A673 (cell line): ENCODE measurements at regions not wholly inside any gene's neighbourhood (a gene's known extent, or its start where the extent isn't known, plus 50 kb on each side); places are given as distances from the start of the nearest gene placed in this dataset.

ENCODE experiments used
- BruUV-seq: library from RNA; stranded (reverse); fragments of 400-500 nt; replicated peaks from 2 replicates; lab custom pipeline; 2021; lab: Mats Ljungman, UMichigan
- CTCF ChIA-PET: fragments of 300-600 bp; sonication (Branson Sonifier 250); formaldehyde crosslinking; loops from one replicate; lab custom pipeline; 2022; ENCODE audit warnings: antibody characterized with exemption; lab: Charles Lee
- POLR2A ChIA-PET: fragments of 300-600 bp; sonication (Branson Sonifier 250); formaldehyde crosslinking; loops from one replicate; lab custom pipeline; 2022; ENCODE audit warnings: antibody characterized with exemption; ENCODE audit not compliant: low non-redundant PET; lab: Charles Lee
- DNase-seq: peaks from one replicate; pipeline ENCODE4 v3.0.0-alpha.2; 2015; ENCODE audit warnings: low spot score
- H3K27ac ChIP-seq: fragments of 200-600 bp; sonication (generic); 2 replicates; pipeline ENCODE4 v1.5.1; 2016; ENCODE audit warnings: mixed run types, low read depth, mild to moderate bottlenecking, mixed read lengths, antibody characterized with exemption, low read length; ENCODE audit not compliant: poor library complexity, severe bottlenecking
- H3K27me3 ChIP-seq: fragments of 200-600 bp; sonication (generic); replicated peaks from 2 replicates; pipeline ENCODE4 v1.6.1; 2017; ENCODE audit warnings: mixed run types, low read depth, mild to moderate bottlenecking, mixed read lengths, antibody characterized with exemption, low read length; ENCODE audit not compliant: insufficient read depth, poor library complexity
- H3K36me3 ChIP-seq: fragments of 200-600 bp; sonication (generic); 2 replicates; pipeline ENCODE4 v1.6.1; 2016; ENCODE audit warnings: mixed run types, mild to moderate bottlenecking, mixed read lengths, antibody characterized with exemption, low read length; ENCODE audit not compliant: insufficient read depth, poor library complexity, severe bottlenecking
- H3K4me1 ChIP-seq: fragments of 200-600 bp; sonication (generic); 2 replicates; pipeline ENCODE4 v1.6.1; 2017; ENCODE audit warnings: mixed run types, mild to moderate bottlenecking, mixed read lengths, antibody characterized with exemption, low read length; ENCODE audit not compliant: insufficient read depth, poor library complexity, severe bottlenecking
- H3K4me3 ChIP-seq: fragments of 200-600 bp; sonication (generic); 2 replicates; pipeline ENCODE4 v1.5.1; 2016; ENCODE audit warnings: low read depth, mixed run types, mild to moderate bottlenecking, mixed read lengths, low read length; ENCODE audit not compliant: poor library complexity, severe bottlenecking
- H3K9me3 ChIP-seq: fragments of 200-600 bp; sonication (generic); 2 replicates; pipeline ENCODE4 v1.6.1; 2016; ENCODE audit warnings: mixed run types, low read depth, mild to moderate bottlenecking, mixed read lengths, antibody characterized with exemption, low read length; ENCODE audit not compliant: poor library complexity, severe bottlenecking
- CTCF ChIP-seq: fragments of 300-800, 200-600 bp; sonication (generic); conservative IDR thresholded peaks from 2 replicates; pipeline ENCODE4 v1.5.1; 2017; ENCODE audit warnings: low read depth, mild to moderate bottlenecking, antibody characterized with exemption, low read length, moderate library complexity, mixed read lengths
- EZH2 ChIP-seq: fragments of 200-600 bp; sonication (generic); IDR thresholded peaks from 2 replicates; pipeline ENCODE4 v1.6.1; 2017; ENCODE audit warnings: borderline replicate concordance, low read depth, mild to moderate bottlenecking, mixed read lengths, antibody characterized with exemption, low read length; ENCODE audit not compliant: poor library complexity, severe bottlenecking
- intact Hi-C: fragments of 100-400 bp; cut with micrococcal nuclease; formaldehyde crosslinking; loops from one replicate; pipeline ENCODE4 v1.10.0; 2022; ENCODE audit not compliant: unreplicated experiment

- Histone ChIP-seq H3K27ac (no peak overlapping the region), H3K36me3 (no peaks in the 10 kb centered on the region), H3K27me3 (no peaks in the 10 kb centered on the region), H3K9me3 (no peaks in the 10 kb centered on the region), H3K4me3 (no peak overlapping the region), H3K4me1 (no peaks in the 10 kb centered on the region)
- CTCF ChIA-PET = no interaction called here
- POLR2A ChIA-PET = no interaction called here
- TF ChIP-seq EZH2 = no peak
- no peak for TF ChIP-seq CTCF
- intact Hi-C loops = no loop called here
- no peak for DNase-seq
- BruUV-seq = no TSS peak
These were observed 255.8 kb downstream of the B3GLCT start for GRCh38 chr13:31455581-31455980.

DNA sequence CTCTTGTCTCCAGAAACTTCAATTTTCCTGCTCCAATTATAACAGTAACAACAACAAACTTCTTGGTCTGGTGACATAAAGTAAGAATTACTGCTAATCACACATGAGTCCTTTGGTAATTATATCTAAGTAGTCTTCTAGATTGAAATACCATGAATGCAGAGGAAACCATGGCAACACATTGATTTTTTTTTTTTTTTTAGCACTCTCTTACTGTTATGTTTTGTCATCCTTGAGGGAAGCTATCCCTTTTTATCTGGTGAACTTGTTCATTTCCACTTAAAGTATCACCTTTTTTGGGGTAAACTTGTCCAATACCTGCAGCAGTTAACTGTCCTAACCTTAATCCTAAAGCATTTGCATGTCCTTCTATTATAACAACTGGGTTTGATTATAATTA lies 256.3 kb downstream of the B3GLCT start:
- no peaks in the 10 kb centered on the region for H3K36me3 ChIP-seq
- BruUV-seq = no TSS peak
- no peaks in the 10 kb centered on the region for H3K9me3 ChIP-seq
- H3K4me1 ChIP-seq = no peaks in the 10 kb centered on the region
- no peaks in the 10 kb centered on the region for H3K27me3 ChIP-seq
- no peak for DNase-seq
- TF ChIP-seq CTCF = no peak
- TF ChIP-seq EZH2 = no peak
- ChIA-PET CTCF (no interaction called here), POLR2A (no interaction called here)
- H3K27ac ChIP-seq = no peak overlapping the region
- intact Hi-C loops = no loop called here
- no peak overlapping the region for H3K4me3 ChIP-seq

- CTCF ChIA-PET = no interaction called here
- TF ChIP-seq EZH2 (no peak), CTCF (no peak)
- intact Hi-C loops = no loop called here
These were observed 260.3 kb downstream of the B3GLCT start for GRCh38 chr13:31460061-31460460.

More at GRCh38 chr13:31460061-31460460, 260.3 kb downstream of the B3GLCT start:
- Histone ChIP-seq H3K36me3 (no peaks in the 10 kb centered on the region), H3K4me3 (no peak overlapping the region), H3K27ac (no peak overlapping the region), H3K4me1 (no peaks in the 10 kb centered on the region), H3K9me3 (no peaks in the 10 kb centered on the region), H3K27me3 (no peaks in the 10 kb centered on the region)
- POLR2A ChIA-PET = no interaction called here
- no peak for DNase-seq
- no TSS peak for BruUV-seq
